Large intestine (tissue), 3 donors: ENCODE measurements at regions not wholly inside any gene's neighbourhood (a gene's known extent, or its start where the extent isn't known, plus 50 kb on each side); places are given as distances from the start of the nearest gene placed in this dataset.

Source experiments
- DNase-seq, 2 donors: peaks; one replicate each; pipeline versions ENCODE4 v3.0.0 to v3.0.0-alpha.2; 2013
- H3K27ac ChIP-seq: one replicate; pipeline ENCODE4 v1.5.1; 2013; ENCODE audit warnings: low read length
- H3K27me3 ChIP-seq: 2 replicates; pipeline ENCODE4 v1.6.1; 2013; ENCODE audit warnings: low read length; ENCODE audit not compliant: control insufficient read depth, insufficient read depth
- H3K36me3 ChIP-seq: 2 replicates; pipeline ENCODE4 v1.6.1; 2013; ENCODE audit warnings: low read length; ENCODE audit not compliant: control insufficient read depth, insufficient read depth
- H3K4me1 ChIP-seq: one replicate; pipeline ENCODE4 v1.6.1; 2013; ENCODE audit warnings: low read length; ENCODE audit not compliant: control insufficient read depth, insufficient read depth
- H3K4me3 ChIP-seq: one replicate; pipeline ENCODE4 v1.5.1; 2013; ENCODE audit warnings: low read length
- H3K9me3 ChIP-seq: one replicate; pipeline ENCODE4 v1.6.1; 2013; ENCODE audit warnings: mild to moderate bottlenecking, low read depth, low read length, moderate library complexity; ENCODE audit not compliant: control insufficient read depth
- WGBS: methylation state at CpG from one replicate; pipeline ENCODE4 v1.1.5; 2013; ENCODE audit warnings: low lambda C conversion rate; ENCODE audit not compliant: insufficient coverage; 5-methylcytosine and 5-hydroxymethylcytosine counted together

- no peaks in the 10 kb centered on the region for H3K9me3 ChIP-seq
- H3K27ac ChIP-seq, result no peak overlapping the region
- WGBS, result 68% methylated on average over 2 of the region's 5 CpGs
- DNase-seq, result peak in 1 of 2 donors; percentile 5
- no peak overlapping the region for H3K4me3 ChIP-seq
- no peaks in the 10 kb centered on the region for H3K36me3 ChIP-seq
- H3K27me3 ChIP-seq, result no peaks in the 10 kb centered on the region
- H3K4me1 ChIP-seq, result no peaks in the 10 kb centered on the region
Observed at GRCh38 chr9:7375013-7375511, 424.5 kb downstream of the DMAC1 start.

GRCh38 chr9:7370988-7371387 lies 428.6 kb downstream of the DMAC1 start:
- WGBS, result 93% methylated on average over 2 of the region's 3 CpGs
- Histone ChIP-seq H3K27me3 (no peaks in the 10 kb centered on the region), H3K4me3 (no peak overlapping the region), H3K36me3 (no peaks in the 10 kb centered on the region), H3K4me1 (no peaks in the 10 kb centered on the region), H3K27ac (no peak overlapping the region), H3K9me3 (no peaks in the 10 kb centered on the region)
- DNase-seq, result no peak

- no peak overlapping the region for H3K4me3 ChIP-seq
- no peaks in the 10 kb centered on the region for H3K36me3 ChIP-seq
- DNase-seq, result no peak
- no peaks in the 10 kb centered on the region for H3K4me1 ChIP-seq
- H3K27me3 ChIP-seq, result no peaks in the 10 kb centered on the region
- H3K27ac ChIP-seq, result no peak overlapping the region
- 86% methylated on average over 1 of the region's 2 CpGs for WGBS
- no peaks in the 10 kb centered on the region for H3K9me3 ChIP-seq
Observed at GRCh38 chr9:7370381-7370780, 429.2 kb downstream of the DMAC1 start.

GRCh38 chr9:7369384-7369821 lies 430.2 kb downstream of the DMAC1 start:
- Histone ChIP-seq H3K9me3 (no peaks in the 10 kb centered on the region), H3K36me3 (no peaks in the 10 kb centered on the region), H3K27me3 (no peaks in the 10 kb centered on the region), H3K4me3 (no peak overlapping the region), H3K4me1 (no peaks in the 10 kb centered on the region), H3K27ac (no peak overlapping the region)
- no peak for DNase-seq
- WGBS, result no CpG with 5 or more reads among the region's 2 CpGs

GRCh38 chr9:7368410-7369292 lies 430.9 kb downstream of the DMAC1 start:
- H3K36me3 ChIP-seq, result no peaks in the 10 kb centered on the region
- WGBS, result 85% methylated on average over 4 of the region's 6 CpGs
- no peaks in the 10 kb centered on the region for H3K9me3 ChIP-seq
- no peak overlapping the region for H3K27ac ChIP-seq
- no peak overlapping the region for H3K4me3 ChIP-seq
- DNase-seq, result peak; percentile 24 to 35
- no peaks in the 10 kb centered on the region for H3K4me1 ChIP-seq
- no peaks in the 10 kb centered on the region for H3K27me3 ChIP-seq

GRCh38 chr9:7367726-7368125 lies 431.9 kb downstream of the DMAC1 start:
- Histone ChIP-seq H3K27me3 (no peaks in the 10 kb centered on the region), H3K4me3 (no peak overlapping the region), H3K36me3 (no peaks in the 10 kb centered on the region), H3K27ac (no peak overlapping the region), H3K9me3 (no peaks in the 10 kb centered on the region), H3K4me1 (no peaks in the 10 kb centered on the region)
- no peak for DNase-seq
- WGBS, result no CpG with 5 or more reads among the region's 1 CpG

- Histone ChIP-seq H3K9me3 (no peaks in the 10 kb centered on the region), H3K27ac (no peak overlapping the region), H3K4me1 (no peaks in the 10 kb centered on the region), H3K36me3 (no peaks in the 10 kb centered on the region), H3K27me3 (no peaks in the 10 kb centered on the region), H3K4me3 (no peak overlapping the region)
- no CpG with 5 or more reads among the region's 1 CpG for WGBS
- DNase-seq, result no peak
Observed at GRCh38 chr9:7366121-7366520, 433.5 kb downstream of the DMAC1 start.

GRCh38 chr9:7363777-7364477 lies 435.7 kb downstream of the DMAC1 start:
- no peak overlapping the region for H3K4me3 ChIP-seq
- 20% methylated on average over 1 of the region's 4 CpGs for WGBS
- DNase-seq, result peak in 1 of 2 donors; percentile 8
- H3K27ac ChIP-seq, result no peak overlapping the region
- H3K36me3 ChIP-seq, result no peaks in the 10 kb centered on the region
- no peaks in the 10 kb centered on the region for H3K4me1 ChIP-seq
- no peaks in the 10 kb centered on the region for H3K27me3 ChIP-seq
- H3K9me3 ChIP-seq, result no peaks in the 10 kb centered on the region

- no peaks in the 10 kb centered on the region for H3K36me3 ChIP-seq
- H3K4me3 ChIP-seq, result no peak overlapping the region
- no peak overlapping the region for H3K27ac ChIP-seq
- no CpG with 5 or more reads among the region's 4 CpGs for whole genome bisulfite sequencing
- H3K4me1 ChIP-seq, result no peaks in the 10 kb centered on the region
- no peaks in the 10 kb centered on the region for H3K9me3 ChIP-seq
- no peaks in the 10 kb centered on the region for H3K27me3 ChIP-seq
- DNase-seq, result no peak
Observed at GRCh38 chr9:7360513-7360912, 439.1 kb downstream of the DMAC1 start.

- Histone ChIP-seq H3K9me3 (no peaks in the 10 kb centered on the region), H3K4me3 (no peak overlapping the region)
- no peak for DNase-seq
Observed at GRCh38 chr9:7358876-7359275, 440.7 kb downstream of the DMAC1 start.

More at GRCh38 chr9:7358876-7359275, 440.7 kb downstream of the DMAC1 start:
- no peaks in the 10 kb centered on the region for H3K27me3 ChIP-seq
- no peak overlapping the region for H3K27ac ChIP-seq
- no peaks in the 10 kb centered on the region for H3K36me3 ChIP-seq
- no peaks in the 10 kb centered on the region for H3K4me1 ChIP-seq
